ENCODE measurements at regions not wholly inside any gene's neighbourhood (a gene's known extent, or its start where the extent isn't known, plus 50 kb on each side); places are given as distances from the start of the nearest gene placed in this dataset.

DNA sequence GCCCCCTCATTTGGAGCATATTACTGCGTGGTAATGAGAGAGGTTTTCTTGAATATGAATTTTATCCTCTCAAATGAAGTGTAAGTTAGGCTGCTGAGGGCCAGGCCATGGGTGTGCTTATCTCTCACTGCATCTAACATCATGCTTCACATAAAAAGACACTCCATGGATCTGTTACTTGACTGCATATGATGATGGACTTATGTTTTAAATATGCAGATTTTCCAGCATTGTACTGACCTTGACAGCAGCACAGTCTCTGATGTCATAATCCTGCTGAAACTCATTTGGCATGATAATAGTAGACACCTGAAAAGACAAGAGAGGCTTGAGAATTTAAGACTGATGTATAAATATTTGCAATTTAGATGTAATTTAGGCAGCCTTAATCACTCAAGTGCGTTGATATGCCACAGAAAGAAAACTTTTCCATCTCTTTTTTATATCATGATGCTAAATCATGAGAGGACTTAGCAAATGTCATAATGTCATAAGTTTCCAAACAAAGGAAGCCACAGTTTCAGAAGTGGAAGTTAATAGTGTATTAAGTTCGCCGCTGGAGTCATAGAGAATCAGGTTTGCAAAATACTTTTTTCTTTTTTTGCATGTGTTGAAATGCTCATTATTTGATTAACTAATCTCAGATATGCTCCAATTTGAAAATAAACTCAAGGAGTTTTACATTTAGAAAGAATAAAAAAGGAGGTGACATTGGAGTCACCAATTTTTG is 62.7 kb upstream of the CD302 start:
- no peaks in the 10 kb centered on the region for H3K27me3 ChIP-seq (ENCODE audit: control insufficient read depth in 2 of 2, insufficient read depth in 1 of 2, low read length in 1 of 2)
- WGBS = 98% methylated on average over 4 of the region's 4 CpGs
- peaks cover 0 to 4% of the 10 kb centered on the region in 2 donors for H3K36me3 ChIP-seq (ENCODE audit: control insufficient read depth in 2 of 2, insufficient read depth in 2 of 2, low read length in 1 of 2)
- DNase-seq (ENCODE audit: low read depth in 6 of 9, low spot score in 9 of 9) = no peak
- no peak overlapping the region for H3K27ac ChIP-seq (ENCODE audit: low read depth in 1 of 2, low read length in 1 of 2)
- H3K4me1 ChIP-seq (ENCODE audit: control insufficient read depth in 2 of 2, insufficient read depth in 2 of 2, low read length in 2 of 2) = no peaks in the 10 kb centered on the region
- no peaks in the 10 kb centered on the region for H3K9me3 ChIP-seq (ENCODE audit: control insufficient read depth in 2 of 2, insufficient read depth in 1 of 2, low read length in 1 of 2)
- no peak overlapping the region for H3K4me3 ChIP-seq (ENCODE audit: low read length in 2 of 2)

- Histone ChIP-seq H3K9me3 (ENCODE audit: control insufficient read depth in 2 of 2, insufficient read depth in 1 of 2, low read length in 1 of 2) (no peaks in the 10 kb centered on the region), H3K4me1 (ENCODE audit: control insufficient read depth in 2 of 2, insufficient read depth in 2 of 2, low read length in 2 of 2) (no peaks in the 10 kb centered on the region), H3K27ac (ENCODE audit: low read depth in 1 of 2, low read length in 1 of 2) (no peak overlapping the region), H3K27me3 (ENCODE audit: control insufficient read depth in 2 of 2, insufficient read depth in 1 of 2, low read length in 1 of 2) (no peaks in the 10 kb centered on the region), H3K4me3 (ENCODE audit: low read length in 2 of 2) (no peak overlapping the region), H3K36me3 (ENCODE audit: control insufficient read depth in 2 of 2, insufficient read depth in 2 of 2, low read length in 1 of 2) (peaks cover 3 to 4% of the 10 kb centered on the region in 2 donors)
- 96% methylated on average over 1 of the region's 1 CpG for WGBS
- DNase-seq (ENCODE audit: low read depth in 6 of 9, low spot score in 9 of 9) = no peak
These were observed 61.6 kb upstream of the CD302 start for GRCh38 chr2:159859583-159859982.

- Histone ChIP-seq H3K27ac (ENCODE audit: low read depth in 1 of 2, low read length in 1 of 2) (no peak overlapping the region), H3K4me3 (ENCODE audit: low read length in 2 of 2) (no peak overlapping the region), H3K36me3 (ENCODE audit: control insufficient read depth in 2 of 2, insufficient read depth in 2 of 2, low read length in 1 of 2) (peaks cover 4 to 7% of the 10 kb centered on the region in 2 donors), H3K4me1 (ENCODE audit: control insufficient read depth in 2 of 2, insufficient read depth in 2 of 2, low read length in 2 of 2) (no peaks in the 10 kb centered on the region), H3K27me3 (ENCODE audit: control insufficient read depth in 2 of 2, insufficient read depth in 1 of 2, low read length in 1 of 2) (no peaks in the 10 kb centered on the region), H3K9me3 (ENCODE audit: control insufficient read depth in 2 of 2, insufficient read depth in 1 of 2, low read length in 1 of 2) (no peaks in the 10 kb centered on the region)
- DNase-seq (ENCODE audit: low read depth in 6 of 9, low spot score in 9 of 9) = no peak
- 95% methylated on average over 2 of the region's 2 CpGs for WGBS
These were observed 58.8 kb upstream of the CD302 start for GRCh38 chr2:159856760-159857159.

- Histone ChIP-seq H3K4me1 (ENCODE audit: control insufficient read depth in 2 of 2, insufficient read depth in 2 of 2, low read length in 2 of 2) (no peaks in the 10 kb centered on the region), H3K27me3 (ENCODE audit: control insufficient read depth in 2 of 2, insufficient read depth in 1 of 2, low read length in 1 of 2) (no peaks in the 10 kb centered on the region), H3K36me3 (ENCODE audit: control insufficient read depth in 2 of 2, insufficient read depth in 2 of 2, low read length in 1 of 2) (peaks cover 3 to 13% of the 10 kb centered on the region in 2 donors), H3K9me3 (ENCODE audit: control insufficient read depth in 2 of 2, insufficient read depth in 1 of 2, low read length in 1 of 2) (no peaks in the 10 kb centered on the region), H3K4me3 (ENCODE audit: low read length in 2 of 2) (no peak overlapping the region), H3K27ac (ENCODE audit: low read depth in 1 of 2, low read length in 1 of 2) (no peak overlapping the region)
- 95% methylated on average over 5 of the region's 5 CpGs for WGBS
- DNase-seq (ENCODE audit: low read depth in 6 of 9, low spot score in 9 of 9) = no peak
These were observed 57.6 kb upstream of the CD302 start for GRCh38 chr2:159855557-159856061.

- H3K36me3 ChIP-seq (ENCODE audit: control insufficient read depth in 2 of 2, insufficient read depth in 2 of 2, low read length in 1 of 2) = peaks cover 0 to 16% of the 10 kb centered on the region in 2 donors
- WGBS = 75% methylated on average over 3 of the region's 3 CpGs
- no peak overlapping the region for H3K27ac ChIP-seq (ENCODE audit: low read depth in 1 of 2, low read length in 1 of 2)
- H3K9me3 ChIP-seq (ENCODE audit: control insufficient read depth in 2 of 2, insufficient read depth in 1 of 2, low read length in 1 of 2) = no peaks in the 10 kb centered on the region
- DNase-seq (ENCODE audit: low read depth in 6 of 9, low spot score in 9 of 9) = no peak
- no peak overlapping the region for H3K4me3 ChIP-seq (ENCODE audit: low read length in 2 of 2)
- H3K27me3 ChIP-seq (ENCODE audit: control insufficient read depth in 2 of 2, insufficient read depth in 1 of 2, low read length in 1 of 2) = no peaks in the 10 kb centered on the region
- no peaks in the 10 kb centered on the region for H3K4me1 ChIP-seq (ENCODE audit: control insufficient read depth in 2 of 2, insufficient read depth in 2 of 2, low read length in 2 of 2)
These were observed 57.1 kb upstream of the CD302 start for GRCh38 chr2:159855143-159855542.

DNA sequence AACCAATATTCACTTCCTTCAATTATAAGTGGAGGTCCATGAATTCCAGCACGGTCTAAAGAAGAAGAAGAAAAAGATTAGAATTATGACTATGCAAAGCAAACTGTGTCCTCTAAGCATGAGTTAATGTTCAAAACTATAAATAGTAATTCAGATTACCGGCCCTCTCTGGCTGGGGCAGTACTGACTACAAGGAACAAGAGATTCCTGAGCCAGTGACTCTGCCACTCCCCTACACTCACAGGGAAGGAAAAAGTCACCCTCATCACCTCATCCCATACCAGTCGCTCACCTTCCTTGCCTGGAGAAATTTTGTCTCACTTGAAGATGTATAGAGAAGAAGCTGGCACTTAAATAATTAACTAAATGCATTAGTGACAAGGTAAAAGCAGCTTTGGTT is 56.5 kb upstream of the CD302 start:
- H3K27ac ChIP-seq (ENCODE audit: low read depth in 1 of 2, low read length in 1 of 2) = no peak overlapping the region
- no peaks in the 10 kb centered on the region for H3K4me1 ChIP-seq (ENCODE audit: control insufficient read depth in 2 of 2, insufficient read depth in 2 of 2, low read length in 2 of 2)
- H3K27me3 ChIP-seq (ENCODE audit: control insufficient read depth in 2 of 2, insufficient read depth in 1 of 2, low read length in 1 of 2) = no peaks in the 10 kb centered on the region
- no peak for DNase-seq (ENCODE audit: low read depth in 6 of 9, low spot score in 9 of 9)
- WGBS = 94% methylated on average over 3 of the region's 3 CpGs
- H3K9me3 ChIP-seq (ENCODE audit: control insufficient read depth in 2 of 2, insufficient read depth in 1 of 2, low read length in 1 of 2) = no peaks in the 10 kb centered on the region
- peaks cover 0 to 22% of the 10 kb centered on the region in 2 donors for H3K36me3 ChIP-seq (ENCODE audit: control insufficient read depth in 2 of 2, insufficient read depth in 2 of 2, low read length in 1 of 2)
- no peak overlapping the region for H3K4me3 ChIP-seq (ENCODE audit: low read length in 2 of 2)

- Histone ChIP-seq H3K9me3 (ENCODE audit: control insufficient read depth in 2 of 2, insufficient read depth in 1 of 2, low read length in 1 of 2) (no peaks in the 10 kb centered on the region), H3K36me3 (ENCODE audit: control insufficient read depth in 2 of 2, insufficient read depth in 2 of 2, low read length in 1 of 2) (peaks cover 0 to 28% of the 10 kb centered on the region in 2 donors), H3K27me3 (ENCODE audit: control insufficient read depth in 2 of 2, insufficient read depth in 1 of 2, low read length in 1 of 2) (no peaks in the 10 kb centered on the region), H3K4me3 (ENCODE audit: low read length in 2 of 2) (no peak overlapping the region), H3K4me1 (ENCODE audit: control insufficient read depth in 2 of 2, insufficient read depth in 2 of 2, low read length in 2 of 2) (no peaks in the 10 kb centered on the region), H3K27ac (ENCODE audit: low read depth in 1 of 2, low read length in 1 of 2) (no peak overlapping the region)
- no peak for DNase-seq (ENCODE audit: low read depth in 6 of 9, low spot score in 9 of 9)
- WGBS = 98% methylated on average over 4 of the region's 4 CpGs
These were observed 55.1 kb upstream of the CD302 start for GRCh38 chr2:159853101-159853500.

DNA sequence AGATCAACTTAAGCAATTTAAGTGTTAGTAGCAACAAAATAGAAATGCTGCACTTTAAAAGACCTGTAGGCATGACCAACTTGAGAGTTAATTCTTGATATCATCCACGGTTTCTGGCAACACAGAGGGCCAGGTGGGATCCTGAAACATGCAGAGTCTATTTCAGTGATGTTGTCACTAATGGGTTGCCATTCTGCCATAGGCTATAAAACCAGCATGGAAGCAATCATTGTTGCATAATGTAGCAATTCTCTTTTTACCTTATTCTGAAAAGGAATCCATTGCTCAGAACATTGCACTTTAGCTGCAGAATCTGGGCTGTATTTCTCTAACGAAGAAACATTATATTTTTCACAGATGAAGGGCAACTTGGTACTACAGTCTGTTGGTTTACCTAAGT is 53.9 kb upstream of the CD302 start:
- H3K4me1 ChIP-seq (ENCODE audit: control insufficient read depth in 2 of 2, insufficient read depth in 2 of 2, low read length in 2 of 2) = no peaks in the 10 kb centered on the region

GRCh38 chr2:159850789-159851188 is 52.8 kb upstream of the CD302 start:
- no peaks in the 10 kb centered on the region for H3K9me3 ChIP-seq (ENCODE audit: control insufficient read depth in 2 of 2, insufficient read depth in 1 of 2, low read length in 1 of 2)
- H3K4me1 ChIP-seq (ENCODE audit: control insufficient read depth in 2 of 2, insufficient read depth in 2 of 2, low read length in 2 of 2) = no peaks in the 10 kb centered on the region
- H3K27me3 ChIP-seq (ENCODE audit: control insufficient read depth in 2 of 2, insufficient read depth in 1 of 2, low read length in 1 of 2) = no peaks in the 10 kb centered on the region
- peaks cover 0 to 28% of the 10 kb centered on the region in 2 donors for H3K36me3 ChIP-seq (ENCODE audit: control insufficient read depth in 2 of 2, insufficient read depth in 2 of 2, low read length in 1 of 2)
- H3K4me3 ChIP-seq (ENCODE audit: low read length in 2 of 2) = no peak overlapping the region
- no peak for DNase-seq (ENCODE audit: low read depth in 6 of 9, low spot score in 9 of 9)
- H3K27ac ChIP-seq (ENCODE audit: low read depth in 1 of 2, low read length in 1 of 2) = no peak overlapping the region

More for the DNA sequence above, 53.9 kb upstream of the CD302 start:
- DNase-seq (ENCODE audit: low read depth in 6 of 9, low spot score in 9 of 9) = no peak
- H3K9me3 ChIP-seq (ENCODE audit: control insufficient read depth in 2 of 2, insufficient read depth in 1 of 2, low read length in 1 of 2) = no peaks in the 10 kb centered on the region
- no peak overlapping the region for H3K4me3 ChIP-seq (ENCODE audit: low read length in 2 of 2)
- WGBS = 97% methylated on average over 2 of the region's 2 CpGs
- H3K27me3 ChIP-seq (ENCODE audit: control insufficient read depth in 2 of 2, insufficient read depth in 1 of 2, low read length in 1 of 2) = no peaks in the 10 kb centered on the region
- no peak overlapping the region for H3K27ac ChIP-seq (ENCODE audit: low read depth in 1 of 2, low read length in 1 of 2)
- H3K36me3 ChIP-seq (ENCODE audit: control insufficient read depth in 2 of 2, insufficient read depth in 2 of 2, low read length in 1 of 2) = peaks cover 0 to 28% of the 10 kb centered on the region in 2 donors

All from thymus (tissue), 11 donors.